ENCODE measurements at regions not wholly inside any gene's neighbourhood (a gene's known extent, or its start where the extent isn't known, plus 50 kb on each side); places are given as distances from the start of the nearest gene placed in this dataset.

DNA sequence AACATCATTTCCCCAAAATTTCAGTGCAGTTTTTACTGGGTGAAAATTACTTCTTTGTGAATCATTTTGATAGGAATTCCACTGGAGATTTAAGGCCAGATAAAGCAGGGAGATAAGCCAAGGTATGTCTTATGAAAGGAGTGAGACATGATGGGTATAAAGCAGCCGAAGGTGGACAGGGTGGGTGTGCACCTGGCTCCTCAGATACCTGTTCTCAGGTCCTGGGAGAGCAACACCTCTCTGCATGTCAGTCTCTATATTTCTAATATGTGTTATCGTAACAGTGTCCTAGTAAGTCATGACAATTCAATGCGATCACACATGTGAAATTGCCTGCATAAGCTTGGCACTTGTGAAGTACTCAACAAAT, 768.8 kb downstream of the RNF144A start:
- TF ChIP-seq TAF1 (IDR thresholded peaks at IDR 0.05; ENCODE audit: borderline replicate concordance, insufficient read depth, low read length) (no peak), POLR2AphosphoS5 (IDR thresholded peaks at IDR 0.05; ENCODE audit: low read depth, low read length) (no peak), SIN3A (IDR thresholded peaks at IDR 0.05; ENCODE audit: borderline replicate concordance, insufficient read depth, low read length) (no peak)
- TF ChIP-seq, protein P1, sequence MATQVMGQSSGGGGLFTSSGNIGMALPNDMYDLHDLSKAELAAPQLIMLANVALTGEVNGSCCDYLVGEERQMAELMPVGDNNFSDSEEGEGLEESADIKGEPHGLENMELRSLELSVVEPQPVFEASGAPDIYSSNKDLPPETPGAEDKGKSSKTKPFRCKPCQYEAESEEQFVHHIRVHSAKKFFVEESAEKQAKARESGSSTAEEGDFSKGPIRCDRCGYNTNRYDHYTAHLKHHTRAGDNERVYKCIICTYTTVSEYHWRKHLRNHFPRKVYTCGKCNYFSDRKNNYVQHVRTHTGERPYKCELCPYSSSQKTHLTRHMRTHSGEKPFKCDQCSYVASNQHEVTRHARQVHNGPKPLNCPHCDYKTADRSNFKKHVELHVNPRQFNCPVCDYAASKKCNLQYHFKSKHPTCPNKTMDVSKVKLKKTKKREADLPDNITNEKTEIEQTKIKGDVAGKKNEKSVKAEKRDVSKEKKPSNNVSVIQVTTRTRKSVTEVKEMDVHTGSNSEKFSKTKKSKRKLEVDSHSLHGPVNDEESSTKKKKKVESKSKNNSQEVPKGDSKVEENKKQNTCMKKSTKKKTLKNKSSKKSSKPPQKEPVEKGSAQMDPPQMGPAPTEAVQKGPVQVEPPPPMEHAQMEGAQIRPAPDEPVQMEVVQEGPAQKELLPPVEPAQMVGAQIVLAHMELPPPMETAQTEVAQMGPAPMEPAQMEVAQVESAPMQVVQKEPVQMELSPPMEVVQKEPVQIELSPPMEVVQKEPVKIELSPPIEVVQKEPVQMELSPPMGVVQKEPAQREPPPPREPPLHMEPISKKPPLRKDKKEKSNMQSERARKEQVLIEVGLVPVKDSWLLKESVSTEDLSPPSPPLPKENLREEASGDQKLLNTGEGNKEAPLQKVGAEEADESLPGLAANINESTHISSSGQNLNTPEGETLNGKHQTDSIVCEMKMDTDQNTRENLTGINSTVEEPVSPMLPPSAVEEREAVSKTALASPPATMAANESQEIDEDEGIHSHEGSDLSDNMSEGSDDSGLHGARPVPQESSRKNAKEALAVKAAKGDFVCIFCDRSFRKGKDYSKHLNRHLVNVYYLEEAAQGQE (IDR thresholded peaks at IDR 0.05; ENCODE audit: insufficient read depth in 1 of 2, low read depth in 2 of 2, low read length in 2 of 2) = no peak
